Omental fat pad (tissue), 3 donors: ENCODE measurements at regions not wholly inside any gene's neighbourhood (a gene's known extent, or its start where the extent isn't known, plus 50 kb on each side); places are given as distances from the start of the nearest gene placed in this dataset.
A peak's percentile ranks its signal among the peaks of the same experiment; 100 is the strongest.

ENCODE experiments used
- ATAC-seq: fragments of 150-250 bp; one replicate; pipeline ENCODE4 v1.9.1; 2016; ENCODE audit warnings: mild to moderate bottlenecking, moderate library complexity; ENCODE audit not compliant: low FRiP score
- DNase-seq: peaks from one replicate; pipeline ENCODE4 v3.0.0-alpha.2; 2019; ENCODE audit warnings: low spot score
- CTCF ChIP-seq, 3 donors: fragments of 450-650 bp; IDR thresholded peaks; one replicate each; pipeline ENCODE4 v1.5.1; 2016 to 2017; ENCODE audit warnings: antibody characterized with exemption in 3 of 3, mild to moderate bottlenecking in 3 of 3, moderate library complexity in 2 of 3

- DNase-seq: no peak
- no peak for ATAC-seq
- no peak for TF ChIP-seq CTCF (IDR thresholded peaks at IDR 0.05)
Observed at GRCh38 chr4:37771771-37772170, 54.7 kb upstream of the PGM2 start.

GRCh38 chr4:37770016-37770415, 56.5 kb upstream of the PGM2 start:
- DNase-seq: no peak
- ATAC-seq: no peak
- TF ChIP-seq CTCF (IDR thresholded peaks at IDR 0.05): no peak

- no peak for ATAC-seq
- TF ChIP-seq CTCF (IDR thresholded peaks at IDR 0.05): no peak
- DNase-seq: no peak
Observed at GRCh38 chr4:37769391-37769989, 57.0 kb upstream of the PGM2 start.

GRCh38 chr4:37767546-37767945, 58.9 kb upstream of the PGM2 start:
- ATAC-seq: no peak
- TF ChIP-seq CTCF (IDR thresholded peaks at IDR 0.05): no peak
- peak; percentile 38 for DNase-seq

- DNase-seq: no peak
- ATAC-seq: no peak
Observed at GRCh38 chr4:37767019-37767418, 59.5 kb upstream of the PGM2 start.

GRCh38 chr4:37765741-37766140, 60.7 kb upstream of the PGM2 start:
- ATAC-seq (no peak), DNase-seq (no peak)
- no peak for TF ChIP-seq CTCF (IDR thresholded peaks at IDR 0.05)

More at GRCh38 chr4:37767019-37767418, 59.5 kb upstream of the PGM2 start:
- TF ChIP-seq CTCF (IDR thresholded peaks at IDR 0.05): no peak

- DNase-seq (no peak), ATAC-seq (no peak)
- no peak for TF ChIP-seq CTCF (IDR thresholded peaks at IDR 0.05)
Observed at GRCh38 chr4:37763831-37764230, 62.7 kb upstream of the PGM2 start.
